ENCODE measurements at regions not wholly inside any gene's neighbourhood (a gene's known extent, or its start where the extent isn't known, plus 50 kb on each side); places are given as distances from the start of the nearest gene placed in this dataset.

GRCh38 chr13:31927219-31927653 is 104.3 kb upstream of the FRY start (continued):
- TF ChIP-seq ZNF142 (CRISPR knock-in tag; IDR thresholded peaks at IDR 0.05) = 0 out of 2 replicates have a peak, but pooled peaks have one; percentile 9
- no peak for TF ChIP-seq MAFK (conservative IDR thresholded peaks at IDR 0.05 in 1 of 2, IDR thresholded peaks at IDR 0.05 in 1 of 2; ENCODE audit: low read length in 2 of 2)
- TF ChIP-seq ZNF746 (CRISPR knock-in tag; IDR thresholded peaks at IDR 0.05) = no peak
- no peak for TF ChIP-seq NR2C2 (CRISPR knock-in tag; IDR thresholded peaks at IDR 0.05; ENCODE audit: borderline replicate concordance)
- TF ChIP-seq ZNF710 (CRISPR knock-in tag; IDR thresholded peaks at IDR 0.05; ENCODE audit: borderline replicate concordance) = 0 out of 2 replicates have a peak, but pooled peaks have one; percentile 43
- TF ChIP-seq UBTF (CRISPR knock-in tag; IDR thresholded peaks at IDR 0.05) = no peak
- no peak for TF ChIP-seq NFKB2 (CRISPR knock-in tag; IDR thresholded peaks at IDR 0.05; ENCODE audit: borderline replicate concordance)
- TF ChIP-seq ZNF260 (CRISPR knock-in tag; IDR thresholded peaks at IDR 0.05; ENCODE audit: borderline replicate concordance, low read depth) = no peak
